HG03442 (cell line): ENCODE measurements at regions not wholly inside any gene's neighbourhood (a gene's known extent, or its start where the extent isn't known, plus 50 kb on each side); places are given as distances from the start of the nearest gene placed in this dataset.

ENCODE experiments used
- ATAC-seq: cut with Tn5 transposase; IDR thresholded peaks from one replicate; pipeline ENCODE4 v1.9.1; 2021; ENCODE audit warnings: mild to moderate bottlenecking, moderate library complexity; ENCODE audit not compliant: unreplicated experiment

GRCh38 chr3:67828486-67829010, 174.1 kb upstream of the SUCLG2 start:
- ATAC-seq, result no peak

GRCh38 chr3:67821135-67821534, 166.7 kb upstream of the SUCLG2 start:
- no peak for ATAC-seq

GRCh38 chr3:67819447-67819846, 165.0 kb upstream of the SUCLG2 start:
- no peak for ATAC-seq

- ATAC-seq, result no peak
Observed at GRCh38 chr3:67809370-67809935, 155.0 kb upstream of the SUCLG2 start.

GRCh38 chr3:67808906-67809305, 154.5 kb upstream of the SUCLG2 start:
- ATAC-seq, result no peak

GRCh38 chr3:67804578-67804977, 150.2 kb upstream of the SUCLG2 start:
- no peak for ATAC-seq

GRCh38 chr3:67804089-67804488, 149.7 kb upstream of the SUCLG2 start:
- no peak for ATAC-seq

GRCh38 chr3:67798412-67798811, 144.0 kb upstream of the SUCLG2 start:
- no peak for ATAC-seq

- no peak for ATAC-seq
Observed at GRCh38 chr3:67791620-67792019, 137.2 kb upstream of the SUCLG2 start.

- peak; percentile 93 for ATAC-seq
Observed at GRCh38 chr3:67790043-67790442, 135.6 kb upstream of the SUCLG2 start.

- no peak for ATAC-seq
Observed at GRCh38 chr3:67788396-67788795, 134.0 kb upstream of the SUCLG2 start.

- no peak for ATAC-seq
Observed at GRCh38 chr3:67783281-67784250, 129.2 kb upstream of the SUCLG2 start.

- no peak for ATAC-seq
Observed at GRCh38 chr3:67781871-67782270, 127.5 kb upstream of the SUCLG2 start.

- ATAC-seq, result no peak
Observed at GRCh38 chr3:67781218-67781617, 126.8 kb upstream of the SUCLG2 start.

- no peak for ATAC-seq
Observed at GRCh38 chr3:67774676-67775075, 120.3 kb upstream of the SUCLG2 start.

- ATAC-seq, result no peak
Observed at GRCh38 chr3:67765575-67765974, 111.2 kb upstream of the SUCLG2 start.

GRCh38 chr3:67745296-67745695, 90.9 kb upstream of the SUCLG2 start:
- no peak for ATAC-seq

- ATAC-seq, result no peak
Observed at GRCh38 chr3:67744699-67745098, 90.3 kb upstream of the SUCLG2 start.

GRCh38 chr3:67739851-67740250, 85.4 kb upstream of the SUCLG2 start:
- ATAC-seq, result no peak

- ATAC-seq, result no peak
Observed at GRCh38 chr3:67737906-67738865, 83.8 kb upstream of the SUCLG2 start.

- ATAC-seq, result no peak
Observed at GRCh38 chr3:67737140-67737539, 82.7 kb upstream of the SUCLG2 start.
